Retinal pigment epithelial cell (primary cell): ENCODE measurements at regions not wholly inside any gene's neighbourhood (a gene's known extent, or its start where the extent isn't known, plus 50 kb on each side); places are given as distances from the start of the nearest gene placed in this dataset.
"Not testable (repeated sequence)": the region's sequence is repeated elsewhere in the genome, so short reads cannot be mapped to it uniquely, and the experiment has no call there.

Source experiments
- DNase-seq: peaks from one replicate; pipeline ENCODE4 v3.0.0-alpha.2; 2010; ENCODE audit warnings: low read depth
- H3K4me3 ChIP-seq: 2 replicates; pipeline ENCODE4 v1.5.1; 2011; ENCODE audit warnings: mild to moderate bottlenecking, low read length, control low read depth, moderate library complexity
- CTCF ChIP-seq: conservative IDR thresholded peaks from 2 replicates; pipeline ENCODE4 v1.5.1; 2011; ENCODE audit warnings: low read depth, low read length, control low read depth, inconsistent platforms

DNA sequence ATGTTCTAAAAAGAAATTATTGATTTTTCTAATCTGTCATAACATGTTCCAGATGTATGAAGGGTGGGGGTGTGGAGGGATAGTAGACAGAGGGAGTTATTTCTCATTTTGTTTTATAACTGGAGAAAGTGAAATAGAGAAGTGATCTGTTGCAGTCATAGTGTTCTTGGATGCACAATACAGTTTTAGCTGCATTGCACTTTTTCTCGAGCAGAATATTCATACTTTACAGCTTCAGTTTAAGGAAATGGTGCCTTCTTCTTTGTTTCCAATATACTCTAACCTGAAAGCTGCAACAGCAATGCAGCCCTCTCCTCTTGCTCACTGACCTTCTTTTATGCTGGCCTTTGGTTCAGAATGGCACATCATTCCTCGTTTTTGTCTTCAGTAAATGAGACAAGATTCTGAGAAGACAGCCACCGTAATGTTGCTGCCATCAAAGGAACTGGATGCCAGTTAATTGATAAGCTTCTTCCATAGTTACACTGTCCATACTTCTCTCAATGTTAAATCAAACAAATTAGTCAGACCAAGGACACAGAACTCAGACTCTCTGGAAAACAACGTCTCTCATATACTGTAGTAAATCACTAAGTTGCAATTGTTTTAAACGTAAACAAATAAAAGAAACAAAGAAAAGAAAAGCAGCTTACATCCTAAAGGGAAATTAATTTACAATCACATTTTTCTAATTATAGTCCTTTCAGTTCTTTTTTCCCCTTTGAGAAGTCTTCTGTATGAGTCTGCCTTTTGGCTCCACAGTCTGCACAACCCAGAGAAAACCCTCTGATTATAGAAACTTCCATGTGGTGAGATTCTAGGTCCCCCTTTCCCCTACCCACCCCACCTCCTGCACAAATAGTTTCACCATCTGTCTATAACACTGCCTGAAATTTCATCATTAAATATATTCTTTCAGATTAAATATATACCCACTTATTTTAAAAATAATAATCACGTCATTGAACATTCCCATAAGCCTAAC, 97.4 kb upstream of the UGP2 start:
- no peak for DNase-seq
- no peak for TF ChIP-seq CTCF
- H3K4me3 ChIP-seq: no peak overlapping the region

DNA sequence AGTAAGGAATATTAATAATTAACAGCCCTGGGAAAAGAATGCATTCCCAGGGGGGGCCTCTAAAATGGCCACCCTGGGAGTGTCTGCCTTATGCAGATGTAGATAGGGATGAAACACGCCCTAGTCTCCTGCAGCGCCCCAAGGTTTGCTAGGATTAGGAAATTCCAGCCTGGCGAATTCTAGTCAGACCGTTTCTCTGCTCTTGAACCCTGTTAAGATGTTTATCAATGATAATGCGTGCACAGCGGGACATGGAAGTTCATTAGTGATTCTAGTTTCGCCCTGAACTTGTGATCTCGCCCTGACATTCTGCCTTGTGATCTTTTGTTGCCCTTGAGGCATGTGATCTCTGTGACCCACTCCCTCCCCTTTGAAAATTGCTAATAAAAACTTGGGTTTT, 95.1 kb upstream of the UGP2 start:
- DNase-seq, H3K4me3 ChIP-seq: not testable (repeated sequence)

DNA sequence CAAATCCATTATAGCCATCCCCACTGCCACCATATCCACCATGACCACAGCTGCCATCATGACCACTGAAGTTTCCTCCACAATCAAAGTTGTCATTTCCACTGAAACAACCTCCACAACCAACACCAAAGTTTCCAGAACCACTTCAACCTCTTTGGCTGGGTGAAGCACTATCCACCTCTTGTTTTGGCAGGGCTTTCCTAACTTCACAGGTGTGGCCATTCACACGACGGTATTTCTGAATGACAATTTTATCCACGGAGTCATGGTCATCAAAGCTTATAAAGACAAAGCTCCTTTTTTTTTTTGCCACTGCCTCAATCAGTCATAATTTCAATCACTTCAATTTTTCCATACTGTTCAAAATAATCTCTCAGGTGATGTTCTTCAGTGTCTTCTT, 89.8 kb upstream of the UGP2 start:
- no peak overlapping the region for H3K4me3 ChIP-seq
- no peak for DNase-seq
- TF ChIP-seq CTCF: no peak

DNA sequence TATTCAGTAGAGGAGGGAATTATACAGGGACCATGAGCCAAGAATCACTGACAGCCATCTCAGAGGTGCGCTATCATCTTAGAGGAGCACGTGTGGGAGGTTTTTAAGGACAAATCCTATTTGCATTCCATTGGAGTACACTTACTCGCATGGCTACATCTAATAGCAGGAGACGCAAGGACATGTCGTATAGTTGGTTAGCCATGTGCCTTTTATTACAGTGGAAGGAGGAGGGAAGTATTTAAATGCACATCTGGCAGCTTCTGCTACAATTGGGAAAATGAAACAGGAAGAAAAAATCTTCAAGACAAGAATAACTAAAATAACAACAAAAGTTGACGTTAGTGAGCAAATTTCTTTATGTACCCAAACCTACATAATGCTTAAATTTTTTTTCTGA, 86.5 kb upstream of the UGP2 start:
- TF ChIP-seq CTCF: no peak
- H3K4me3 ChIP-seq: no peak overlapping the region
- no peak for DNase-seq

GRCh38 chr2:63755965-63756364, 85.7 kb upstream of the UGP2 start:
- H3K4me3 ChIP-seq: no peak overlapping the region
- no peak for TF ChIP-seq CTCF
- no peak for DNase-seq

- no peak overlapping the region for H3K4me3 ChIP-seq
- TF ChIP-seq CTCF: no peak
- DNase-seq: no peak
Measured at GRCh38 chr2:63763391-63763941, 78.2 kb upstream of the UGP2 start.

DNA sequence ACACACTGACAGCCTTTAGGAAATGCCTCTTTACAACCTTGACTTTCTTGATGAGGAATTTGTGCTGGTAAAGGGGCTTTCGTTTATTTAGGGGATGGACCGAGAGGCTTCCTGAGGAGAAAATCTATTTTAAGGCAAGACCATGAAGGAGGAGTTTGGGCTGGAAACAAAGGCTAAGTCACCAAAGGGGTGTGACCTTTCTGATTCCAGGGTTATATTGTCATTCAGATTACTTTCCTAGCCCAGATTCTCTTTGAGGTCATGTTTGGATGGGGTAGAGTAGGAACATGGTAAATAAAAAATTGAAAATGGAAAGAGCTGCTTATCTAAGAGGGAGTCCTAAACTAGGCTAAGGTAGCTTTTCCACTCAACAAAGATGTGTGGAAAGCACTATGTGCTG, 77.1 kb upstream of the UGP2 start:
- DNase-seq: no peak
- no peak for TF ChIP-seq CTCF
- H3K4me3 ChIP-seq: no peak overlapping the region
